Spleen (tissue), 11 donors: ENCODE measurements at regions not wholly inside any gene's neighbourhood (a gene's known extent, or its start where the extent isn't known, plus 50 kb on each side); places are given as distances from the start of the nearest gene placed in this dataset.

Experiments
- DNase-seq: peaks from one replicate; pipeline ENCODE4 v3.0.0-alpha.2; 2020
- H3K27ac ChIP-seq, 8 donors: fragments of 200-600 bp; sonication (generic) in 7 of 8; 1 replicate in 4 of 8; 2 replicates in 4 of 8; pipeline versions ENCODE4 v1.5.0 to v1.8.0; 2016 to 2021; ENCODE audit warnings: inconsistent platforms in 4 of 8, mild to moderate bottlenecking in 4 of 8, moderate library complexity in 1 of 8
- H3K27me3 ChIP-seq, 7 donors: fragments of 200-600 bp; sonication (generic) in 6 of 7; replicated peaks in 1 of 7; 1 replicate in 4 of 7; 2 replicates in 3 of 7; pipeline versions ENCODE4 v1.5.0 to v1.8.0; 2016 to 2021; ENCODE audit warnings: inconsistent platforms in 3 of 7, mild to moderate bottlenecking in 1 of 7
- H3K36me3 ChIP-seq, 6 donors: fragments of 200-600 bp; sonication (generic) in 5 of 6; 1 replicate in 4 of 6; 2 replicates in 2 of 6; pipeline versions ENCODE4 v1.5.0 to v1.8.0; 2016 to 2021; ENCODE audit warnings: inconsistent platforms in 2 of 6
- H3K4me1 ChIP-seq, 6 donors: fragments of 200-600 bp; sonication (generic) in 5 of 6; 1 replicate in 3 of 6; 2 replicates in 3 of 6; pipeline versions ENCODE4 v1.5.0 to v1.8.0; 2016 to 2021; ENCODE audit warnings: inconsistent platforms in 3 of 6
- H3K4me3 ChIP-seq, 8 donors: fragments of 200-600 bp; sonication (generic) in 7 of 8; 1 replicate in 4 of 8; 2 replicates in 4 of 8; pipeline versions ENCODE4 v1.5.0 to v1.8.0; 2016 to 2021; ENCODE audit warnings: inconsistent platforms in 4 of 8, mild to moderate bottlenecking in 4 of 8, moderate library complexity in 2 of 8
- H3K9me3 ChIP-seq, 8 donors: fragments of 200-600 bp; sonication (generic) in 7 of 8; 1 replicate in 4 of 8; 2 replicates in 4 of 8; pipeline versions ENCODE4 v1.5.0 to v1.8.0; 2016 to 2021; ENCODE audit warnings: inconsistent platforms in 4 of 8
- POLR2A ChIP-seq, 3 donors: fragments of 450-650 bp; IDR thresholded peaks; one replicate each; pipeline ENCODE4 v1.5.1; 2017; ENCODE audit warnings: antibody characterized with exemption in 3 of 3, mild to moderate bottlenecking in 1 of 3
- POLR2AphosphoS5 ChIP-seq, 3 donors: sonication (generic); formaldehyde crosslinking; IDR thresholded peaks; one replicate each; pipeline ENCODE4 v1.5.1; 2017; ENCODE audit warnings: antibody characterized with exemption in 3 of 3
- WGBS, 5 donors: extraction: QIAGEN DNeasy Blood & Tissue Kit in 3 of 5; methylation state at CpG; one replicate each; pipeline versions ENCODE4 v1.1.5 to v1.1.7; 2013 to 2018; 5-methylcytosine and 5-hydroxymethylcytosine counted together
- intact Hi-C: fragments of 100-400 bp; cut with DNase I; formaldehyde crosslinking; loops from one replicate; pipeline ENCODE4 v1.15.0; 2023; ENCODE audit warnings: low total_unique reads
- TF ChIP-seq, protein P1 (sequence below), 11 experiments: fragments of 200-600 bp in 7 of 11; fragments of 450-650 bp in 4 of 11; sonication (generic) in 4 of 11; IDR thresholded peaks in 8 of 11; conservative IDR thresholded peaks in 3 of 11; 1 replicate in 7 of 11; 2 replicates in 4 of 11; pipeline versions ENCODE4 v1.4.0 to v1.8.0; 2016 to 2021; ENCODE audit warnings: antibody characterized with exemption in 11 of 11, inconsistent platforms in 4 of 11, mild to moderate bottlenecking in 1 of 11
- donor health status: healthy with polysubstance abuse.
- donor health status: DM: no; HTN: no; CAD: no; lungs with moderate emphysema.
- donor health status: DM: no; HTN: no; CAD: no.
- donor health status: Bipolar disorder and iron deficiency.
- donor health status: healthy.
- donor health status: DM: no; HTN: no; CAD: no.
- donor health status: DM: yes; HTN: yes; CAD: no.

DNA sequence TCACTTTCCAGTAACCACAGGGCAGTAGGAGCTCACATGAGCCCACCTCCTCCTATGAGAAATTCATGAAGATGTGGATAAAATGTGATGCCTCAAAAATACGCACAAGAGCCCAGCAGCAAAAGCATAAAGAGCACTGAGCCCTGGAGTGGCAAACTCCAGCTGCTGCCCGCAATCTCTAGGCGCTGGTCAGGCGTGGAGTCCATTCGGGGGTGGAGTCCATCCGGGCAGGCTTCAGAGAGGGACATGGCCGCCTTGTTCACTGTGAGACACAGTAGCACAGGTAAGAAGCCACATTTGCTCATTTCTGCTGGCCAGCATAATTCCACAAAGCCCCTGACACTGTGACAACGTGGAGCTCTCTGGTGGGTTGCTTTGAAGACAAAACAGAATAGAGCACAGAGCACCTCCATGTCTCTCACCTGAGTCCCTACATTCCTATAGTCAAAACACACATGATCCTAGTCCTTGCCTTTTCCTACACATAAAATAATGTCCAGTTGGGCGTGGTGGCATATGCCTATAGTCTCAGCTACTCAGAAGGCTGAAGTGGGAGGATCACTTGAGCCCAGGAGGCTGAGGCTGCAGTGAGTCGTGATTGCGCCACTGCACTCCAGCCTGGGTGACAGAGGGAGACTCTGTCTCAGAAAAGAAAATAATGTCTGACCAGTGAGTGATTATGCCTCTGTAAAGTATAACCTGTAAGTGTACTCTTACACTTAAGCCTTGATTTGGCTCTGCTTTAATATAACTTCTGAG, 365.2 kb downstream of the GADD45G start:
- H3K36me3 ChIP-seq = no peaks in the 10 kb centered on the region
- no peaks in the 10 kb centered on the region for H3K4me1 ChIP-seq
- no peak overlapping the region for H3K27ac ChIP-seq
- H3K4me3 ChIP-seq = no peak overlapping the region
- no peaks in the 10 kb centered on the region for H3K9me3 ChIP-seq
- no peak for DNase-seq
- intact Hi-C loops = no loop called here
- 88 to 93% (median 91%) methylated on average over 11 of the region's 11 CpGs for WGBS, 5 donors
- H3K27me3 ChIP-seq = no peaks in the 10 kb centered on the region
- TF ChIP-seq, protein P1, sequence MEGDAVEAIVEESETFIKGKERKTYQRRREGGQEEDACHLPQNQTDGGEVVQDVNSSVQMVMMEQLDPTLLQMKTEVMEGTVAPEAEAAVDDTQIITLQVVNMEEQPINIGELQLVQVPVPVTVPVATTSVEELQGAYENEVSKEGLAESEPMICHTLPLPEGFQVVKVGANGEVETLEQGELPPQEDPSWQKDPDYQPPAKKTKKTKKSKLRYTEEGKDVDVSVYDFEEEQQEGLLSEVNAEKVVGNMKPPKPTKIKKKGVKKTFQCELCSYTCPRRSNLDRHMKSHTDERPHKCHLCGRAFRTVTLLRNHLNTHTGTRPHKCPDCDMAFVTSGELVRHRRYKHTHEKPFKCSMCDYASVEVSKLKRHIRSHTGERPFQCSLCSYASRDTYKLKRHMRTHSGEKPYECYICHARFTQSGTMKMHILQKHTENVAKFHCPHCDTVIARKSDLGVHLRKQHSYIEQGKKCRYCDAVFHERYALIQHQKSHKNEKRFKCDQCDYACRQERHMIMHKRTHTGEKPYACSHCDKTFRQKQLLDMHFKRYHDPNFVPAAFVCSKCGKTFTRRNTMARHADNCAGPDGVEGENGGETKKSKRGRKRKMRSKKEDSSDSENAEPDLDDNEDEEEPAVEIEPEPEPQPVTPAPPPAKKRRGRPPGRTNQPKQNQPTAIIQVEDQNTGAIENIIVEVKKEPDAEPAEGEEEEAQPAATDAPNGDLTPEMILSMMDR (IDR thresholded peaks at IDR 0.05 in 8 of 11, conservative IDR thresholded peaks at IDR 0.05 in 3 of 11) = no peak
- TF ChIP-seq POLR2A (IDR thresholded peaks at IDR 0.05) = no peak
- no peak for TF ChIP-seq POLR2AphosphoS5 (IDR thresholded peaks at IDR 0.05)

DNA sequence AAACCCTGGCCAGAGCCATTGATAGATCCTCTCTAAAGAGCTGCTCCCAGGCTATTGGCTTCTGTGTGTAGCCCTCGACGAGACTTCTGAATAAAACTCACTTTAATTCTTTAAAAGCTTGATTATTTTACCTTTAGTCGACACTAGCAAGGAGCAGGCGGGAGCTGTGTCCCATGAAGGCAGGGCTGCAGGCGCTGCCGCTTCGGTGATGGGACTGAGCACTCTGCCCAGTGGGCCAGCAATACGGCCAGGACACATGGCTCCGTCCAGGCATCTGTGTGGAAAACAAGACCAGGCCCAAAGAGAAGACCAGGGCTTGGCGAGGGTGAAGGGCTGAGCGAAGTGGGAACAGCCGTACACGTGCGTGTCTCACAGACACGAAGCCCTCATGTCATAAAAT, 365.9 kb downstream of the GADD45G start:
- intact Hi-C loops = no loop called here
- Histone ChIP-seq H3K27me3 (no peaks in the 10 kb centered on the region), H3K4me1 (no peaks in the 10 kb centered on the region), H3K4me3 (no peak overlapping the region), H3K9me3 (no peaks in the 10 kb centered on the region), H3K36me3 (no peaks in the 10 kb centered on the region), H3K27ac (no peak overlapping the region)
- WGBS, 5 donors = 94 to 96% (median 95%) methylated on average over 15 of the region's 15 CpGs
- TF ChIP-seq POLR2AphosphoS5 (IDR thresholded peaks at IDR 0.05) (no peak), POLR2A (IDR thresholded peaks at IDR 0.05) (no peak)
- TF ChIP-seq, protein P1 (IDR thresholded peaks at IDR 0.05 in 8 of 11, conservative IDR thresholded peaks at IDR 0.05 in 3 of 11) = no peak
- DNase-seq = no peak

DNA sequence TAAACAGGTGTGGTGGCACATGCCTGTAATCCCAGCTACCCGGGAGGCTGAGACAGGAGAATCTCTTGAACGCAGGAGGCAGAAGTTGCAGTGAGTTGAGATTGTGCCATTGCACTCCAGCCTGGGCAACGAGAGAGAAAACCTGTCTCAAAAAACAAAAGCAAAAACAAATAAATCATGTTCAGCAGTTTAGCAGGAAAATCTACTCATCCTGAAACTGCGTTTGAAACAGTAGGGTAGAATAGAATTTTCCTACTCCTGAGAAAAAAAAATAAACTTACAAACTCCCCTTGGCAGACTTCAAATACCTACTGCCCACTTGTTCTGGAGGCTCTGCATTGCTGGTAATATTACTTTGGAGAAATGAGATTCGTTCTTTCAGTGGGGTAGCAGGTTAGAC, 367.7 kb downstream of the GADD45G start:
- DNase-seq = no peak
- H3K4me3 ChIP-seq = no peak overlapping the region
- intact Hi-C loops = no loop called here
- H3K4me1 ChIP-seq = no peaks in the 10 kb centered on the region
- no peak overlapping the region for H3K27ac ChIP-seq
- H3K36me3 ChIP-seq = no peaks in the 10 kb centered on the region
- H3K9me3 ChIP-seq = no peaks in the 10 kb centered on the region
- TF ChIP-seq POLR2AphosphoS5 (IDR thresholded peaks at IDR 0.05) = no peak
- TF ChIP-seq, protein P1 (IDR thresholded peaks at IDR 0.05 in 8 of 11, conservative IDR thresholded peaks at IDR 0.05 in 3 of 11) = no peak
- no peak for TF ChIP-seq POLR2A (IDR thresholded peaks at IDR 0.05)
- no peaks in the 10 kb centered on the region for H3K27me3 ChIP-seq
- 75 to 89% (median 78%) methylated on average over 5 of the region's 5 CpGs for WGBS, 5 donors

DNA sequence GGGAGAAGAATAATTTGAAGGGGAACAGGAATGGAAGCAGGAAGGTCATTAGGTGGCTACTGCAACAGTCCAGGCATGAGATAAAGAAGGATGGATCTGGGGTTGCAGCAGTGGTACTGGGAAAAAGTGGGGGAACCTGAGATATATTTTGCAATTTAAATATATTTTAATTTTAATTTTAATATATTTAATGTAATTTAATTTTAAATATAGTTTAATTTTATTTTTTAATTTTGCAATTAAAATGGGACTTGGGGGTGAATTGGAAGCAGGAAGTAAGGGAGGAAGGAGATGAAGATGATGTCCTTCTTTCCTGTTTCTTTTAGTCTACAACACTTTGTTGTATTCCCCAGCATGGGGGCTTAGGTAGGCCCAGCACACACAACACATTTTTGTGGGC, 369.8 kb downstream of the GADD45G start:
- H3K36me3 ChIP-seq = no peaks in the 10 kb centered on the region
- intact Hi-C loops = no loop called here
- H3K27me3 ChIP-seq = no peaks in the 10 kb centered on the region
- H3K4me1 ChIP-seq = peaks cover 0 to 6% (median 0%) of the 10 kb centered on the region in 6 donors
- H3K27ac ChIP-seq = no peak overlapping the region
- H3K9me3 ChIP-seq = no peaks in the 10 kb centered on the region
- H3K4me3 ChIP-seq = no peak overlapping the region
- no peak for DNase-seq
- TF ChIP-seq POLR2AphosphoS5 (IDR thresholded peaks at IDR 0.05) (no peak), POLR2A (IDR thresholded peaks at IDR 0.05) (no peak)
- TF ChIP-seq, protein P1 (IDR thresholded peaks at IDR 0.05 in 8 of 11, conservative IDR thresholded peaks at IDR 0.05 in 3 of 11) = no peak
